ENCODE measurements at regions not wholly inside any gene's neighbourhood (a gene's known extent, or its start where the extent isn't known, plus 50 kb on each side); places are given as distances from the start of the nearest gene placed in this dataset.

- DNase-seq, result no peak
- intact Hi-C loops (cut with DNase I; ENCODE audit: low total_unique reads), result no loop called here
- no peaks in the 10 kb centered on the region for H3K36me3 ChIP-seq
- no peak for TF ChIP-seq POLR2A (IDR thresholded peaks at IDR 0.05)
- no peak for TF ChIP-seq CTCF (IDR thresholded peaks at IDR 0.05)
- H3K27ac ChIP-seq, result no peak overlapping the region
- H3K27me3 ChIP-seq, result no peaks in the 10 kb centered on the region
- H3K4me1 ChIP-seq, result no peaks in the 10 kb centered on the region
- no peaks in the 10 kb centered on the region for H3K9me3 ChIP-seq
- no peak overlapping the region for H3K4me3 ChIP-seq
Measured at GRCh38 chr22:22830957-22831688, 56.5 kb upstream of the IGLL5 start.

- H3K36me3 ChIP-seq, result no peaks in the 10 kb centered on the region
- no peaks in the 10 kb centered on the region for H3K9me3 ChIP-seq
- intact Hi-C loops (cut with DNase I; ENCODE audit: low total_unique reads), result no loop called here
- H3K4me1 ChIP-seq, result no peaks in the 10 kb centered on the region
- no peaks in the 10 kb centered on the region for H3K27me3 ChIP-seq
- no peak for DNase-seq
- no peak overlapping the region for H3K27ac ChIP-seq
- TF ChIP-seq CTCF (IDR thresholded peaks at IDR 0.05), result no peak
- TF ChIP-seq POLR2A (IDR thresholded peaks at IDR 0.05), result no peak
- no peak overlapping the region for H3K4me3 ChIP-seq
Measured at GRCh38 chr22:22833059-22833458, 54.6 kb upstream of the IGLL5 start.

GRCh38 chr22:22833488-22833887 is 54.1 kb upstream of the IGLL5 start:
- no peak for TF ChIP-seq POLR2A (IDR thresholded peaks at IDR 0.05)
- no peak for TF ChIP-seq CTCF (IDR thresholded peaks at IDR 0.05)
- no peak overlapping the region for H3K4me3 ChIP-seq

GRCh38 chr22:22834204-22834603 is 53.4 kb upstream of the IGLL5 start:
- DNase-seq, result no peak
- Histone ChIP-seq H3K27ac (no peak overlapping the region), H3K4me3 (no peak overlapping the region), H3K9me3 (no peaks in the 10 kb centered on the region), H3K27me3 (no peaks in the 10 kb centered on the region), H3K4me1 (no peaks in the 10 kb centered on the region), H3K36me3 (no peaks in the 10 kb centered on the region)
- TF ChIP-seq CTCF (IDR thresholded peaks at IDR 0.05), result no peak
- intact Hi-C loops (cut with DNase I; ENCODE audit: low total_unique reads), result no loop called here

More at GRCh38 chr22:22833488-22833887, 54.1 kb upstream of the IGLL5 start:
- no peak overlapping the region for H3K27ac ChIP-seq
- no peaks in the 10 kb centered on the region for H3K4me1 ChIP-seq
- intact Hi-C loops (cut with DNase I; ENCODE audit: low total_unique reads), result no loop called here
- DNase-seq, result no peak
- H3K27me3 ChIP-seq, result no peaks in the 10 kb centered on the region
- H3K36me3 ChIP-seq, result no peaks in the 10 kb centered on the region
- H3K9me3 ChIP-seq, result no peaks in the 10 kb centered on the region

- DNase-seq, result no peak
- Histone ChIP-seq H3K27ac (no peak overlapping the region), H3K27me3 (no peaks in the 10 kb centered on the region), H3K36me3 (no peaks in the 10 kb centered on the region), H3K9me3 (no peaks in the 10 kb centered on the region), H3K4me1 (no peaks in the 10 kb centered on the region), H3K4me3 (no peak overlapping the region)
- intact Hi-C loops (cut with DNase I; ENCODE audit: low total_unique reads), result no loop called here
- no peak for TF ChIP-seq POLR2A (IDR thresholded peaks at IDR 0.05)
- TF ChIP-seq CTCF (IDR thresholded peaks at IDR 0.05), result no peak
Measured at GRCh38 chr22:22834783-22835182, 52.8 kb upstream of the IGLL5 start.
